Activated CD8-positive, alpha-beta T cell treated with anti-CD3 and anti-CD28 coated beads for 36 hours (primary cell): ENCODE measurements at regions not wholly inside any gene's neighbourhood (a gene's known extent, or its start where the extent isn't known, plus 50 kb on each side); places are given as distances from the start of the nearest gene placed in this dataset.

Source experiments
- ATAC-seq: fragments of 200-7000 bp; cut with Tn5 transposase; one replicate; pipeline ENCODE4 v1.10.0; 2021; ENCODE audit warnings: mild to moderate bottlenecking, moderate library complexity
- CTCF ChIA-PET: fragments of 350-600 bp; sonication (Branson Sonifier 250); formaldehyde crosslinking; loops from one replicate; lab custom pipeline; 2021; ENCODE audit warnings: antibody characterized with exemption; lab: Charles Lee
- POLR2A ChIA-PET: fragments of 350-600 bp; sonication (Branson Sonifier 250); formaldehyde crosslinking; loops from one replicate; lab custom pipeline; 2021; ENCODE audit warnings: antibody characterized with exemption; lab: Charles Lee
- DNase-seq: peaks from one replicate; pipeline ENCODE4 v3.0.0-alpha.2; 2020
- H3K27ac Mint-ChIP-seq: one replicate; pipeline ENCODE4 v1.8.0; 2021; ENCODE audit warnings: mild to moderate bottlenecking, mixed read lengths
- H3K27me3 Mint-ChIP-seq: one replicate; pipeline ENCODE4 v1.8.0; 2021; ENCODE audit warnings: mixed read lengths
- H3K36me3 Mint-ChIP-seq: one replicate; pipeline ENCODE4 v1.8.0; 2021; ENCODE audit warnings: low read depth, mixed read lengths
- H3K4me1 Mint-ChIP-seq: one replicate; pipeline ENCODE4 v1.8.0; 2021; ENCODE audit warnings: low read depth, mixed read lengths
- H3K4me3 Mint-ChIP-seq: one replicate; pipeline ENCODE4 v1.8.0; 2021; ENCODE audit warnings: mild to moderate bottlenecking, moderate library complexity, mixed read lengths
- H3K9me3 Mint-ChIP-seq: one replicate; pipeline ENCODE4 v1.8.0; 2021; ENCODE audit warnings: mixed read lengths
- CTCF ChIP-seq: fragments of 200-600 bp; IDR thresholded peaks from one replicate; pipeline ENCODE4 v1.8.0; 2022; ENCODE audit warnings: antibody characterized with exemption, mild to moderate bottlenecking
- intact Hi-C: fragments of 100-400 bp; cut with micrococcal nuclease; formaldehyde crosslinking; loops from one replicate; pipeline ENCODE4 v1.10.0; 2022

- peak overlapping the region; percentile 60 for H3K4me3 Mint-ChIP-seq
- DNase-seq = peak; percentile 71
- H3K9me3 Mint-ChIP-seq = no peaks in the 10 kb centered on the region
- CTCF ChIA-PET = interaction anchor here (0.6 to 5.4 kb wide), 17 partner anchors 14 to 511 kb away, joined by 3 to 61 read pairs (median 4); no protein-coding TSS in a partner anchor
- POLR2A ChIA-PET = no interaction called here
- peaks cover 52% of the 10 kb centered on the region for H3K27me3 Mint-ChIP-seq
- no peaks in the 10 kb centered on the region for H3K36me3 Mint-ChIP-seq
- peaks cover 6% of the 10 kb centered on the region for H3K4me1 Mint-ChIP-seq
- TF ChIP-seq CTCF = peak; percentile 85
- H3K27ac Mint-ChIP-seq = no peak overlapping the region
- peak; percentile 87 for ATAC-seq
- intact Hi-C loops = loop anchor here (5.0 to 10.0 kb wide), 2 partner anchors 184 to 506 kb away; no protein-coding TSS in a partner anchor
Observed at GRCh38 chr2:176638167-176639015, 369.1 kb downstream of the MTX2 start.

- DNase-seq (no peak), ATAC-seq (no peak)
- Mint-ChIP-seq H3K4me1 (peaks cover 6% of the 10 kb centered on the region), H3K4me3 (no peak overlapping the region), H3K9me3 (no peaks in the 10 kb centered on the region), H3K36me3 (no peaks in the 10 kb centered on the region), H3K27me3 (peaks cover 50% of the 10 kb centered on the region), H3K27ac (no peak overlapping the region)
- intact Hi-C loops = loop anchor here (5.0 to 10.0 kb wide), 2 partner anchors 184 to 507 kb away; no protein-coding TSS in a partner anchor
- ChIA-PET CTCF (interaction anchor here (2.7 to 5.4 kb wide), 4 partner anchors 13 to 499 kb away, joined by 9 to 61 read pairs (median 16); no protein-coding TSS in a partner anchor), POLR2A (interaction anchor here (1.0 kb wide), 1 partner anchor 293 kb away, joined by 3 read pairs; no protein-coding TSS in a partner anchor)
- TF ChIP-seq CTCF = no peak
Observed at GRCh38 chr2:176639016-176639343, 369.7 kb downstream of the MTX2 start.

GRCh38 chr2:176639671-176640070, 370.4 kb downstream of the MTX2 start:
- intact Hi-C loops = loop anchor here (5.0 to 10.0 kb wide), 2 partner anchors 185 to 507 kb away; no protein-coding TSS in a partner anchor
- peaks cover 50% of the 10 kb centered on the region for H3K27me3 Mint-ChIP-seq

GRCh38 chr2:176641436-176641835, 372.2 kb downstream of the MTX2 start:
- intact Hi-C loops = no loop called here
- peaks cover 6% of the 10 kb centered on the region for H3K4me1 Mint-ChIP-seq
- no peaks in the 10 kb centered on the region for H3K9me3 Mint-ChIP-seq
- no peak for TF ChIP-seq CTCF
- no peak overlapping the region for H3K27ac Mint-ChIP-seq
- ChIA-PET CTCF (interaction anchor here (5.4 kb wide), 1 partner anchor 11 kb away, joined by 61 read pairs; no protein-coding TSS in a partner anchor), POLR2A (no interaction called here)
- peaks cover 62% of the 10 kb centered on the region for H3K27me3 Mint-ChIP-seq
- no peak for DNase-seq
- ATAC-seq = no peak
- no peaks in the 10 kb centered on the region for H3K36me3 Mint-ChIP-seq
- H3K4me3 Mint-ChIP-seq = no peak overlapping the region

More at GRCh38 chr2:176639671-176640070, 370.4 kb downstream of the MTX2 start:
- ATAC-seq (no peak), DNase-seq (no peak)
- Mint-ChIP-seq H3K4me3 (no peak overlapping the region), H3K4me1 (peaks cover 6% of the 10 kb centered on the region), H3K27ac (no peak overlapping the region), H3K9me3 (no peaks in the 10 kb centered on the region), H3K36me3 (no peaks in the 10 kb centered on the region)
- ChIA-PET POLR2A (interaction anchor here (0.7 to 1.1 kb wide), 3 partner anchors 184 to 513 kb away, joined by 3 read pairs; no protein-coding TSS in a partner anchor), CTCF (interaction anchor here (2.7 to 5.4 kb wide), 2 partner anchors 13 to 499 kb away, joined by 9 to 61 read pairs; no protein-coding TSS in a partner anchor)
- TF ChIP-seq CTCF = no peak
